NCI-H2227 (cell line): ENCODE measurements at regions not wholly inside any gene's neighbourhood (a gene's known extent, or its start where the extent isn't known, plus 50 kb on each side); places are given as distances from the start of the nearest gene placed in this dataset.
"Not testable (repeated sequence)": the region's sequence is repeated elsewhere in the genome, so short reads cannot be mapped to it uniquely, and the experiment has no call there.

ENCODE experiments used
- DNase-seq: peaks from one replicate; lab custom pipeline; 2025; ENCODE audit not compliant: unreplicated experiment; lab: John Stamatoyannopoulos, UW

- DNase-seq: no peak
These were observed 50.6 kb upstream of the TMEM170B start for GRCh38 chr6:11486959-11487358.

- no peak for DNase-seq
These were observed 51.1 kb upstream of the TMEM170B start for GRCh38 chr6:11486486-11486885.

GRCh38 chr6:11486051-11486450, 51.5 kb upstream of the TMEM170B start:
- DNase-seq: no peak

GRCh38 chr6:11485271-11485670, 52.3 kb upstream of the TMEM170B start:
- no peak for DNase-seq

- DNase-seq: no peak
These were observed 53.1 kb upstream of the TMEM170B start for GRCh38 chr6:11484441-11484840.

GRCh38 chr6:11482616-11483015, 54.9 kb upstream of the TMEM170B start:
- DNase-seq: no peak

GRCh38 chr6:11480541-11480940, 57.0 kb upstream of the TMEM170B start:
- DNase-seq: no peak

- no peak for DNase-seq
These were observed 58.3 kb upstream of the TMEM170B start for GRCh38 chr6:11479296-11479695.

- DNase-seq: no peak
These were observed 59.0 kb upstream of the TMEM170B start for GRCh38 chr6:11478586-11478985.

- no peak for DNase-seq
These were observed 62.5 kb upstream of the TMEM170B start for GRCh38 chr6:11475016-11475415.

GRCh38 chr6:11473008-11473740, 64.4 kb upstream of the TMEM170B start:
- no peak for DNase-seq

GRCh38 chr6:11471261-11471660, 66.3 kb upstream of the TMEM170B start:
- DNase-seq: no peak

GRCh38 chr6:11469684-11470083, 67.9 kb upstream of the TMEM170B start:
- no peak for DNase-seq

- DNase-seq: not testable (repeated sequence)
These were observed 69.3 kb upstream of the TMEM170B start for GRCh38 chr6:11468271-11468670.

GRCh38 chr6:11467364-11467763, 70.2 kb upstream of the TMEM170B start:
- no peak for DNase-seq

GRCh38 chr6:11463398-11463780, 74.2 kb upstream of the TMEM170B start:
- DNase-seq: no peak

GRCh38 chr6:11462742-11463397, 74.7 kb upstream of the TMEM170B start:
- no peak for DNase-seq

GRCh38 chr6:11460837-11461661, 76.5 kb upstream of the TMEM170B start:
- no peak for DNase-seq

GRCh38 chr6:11460001-11460668, 77.4 kb upstream of the TMEM170B start:
- DNase-seq: no peak

GRCh38 chr6:11459079-11459610, 78.4 kb upstream of the TMEM170B start:
- DNase-seq: no peak

GRCh38 chr6:11458509-11458908, 79.0 kb upstream of the TMEM170B start:
- no peak for DNase-seq
